HFFc6 (cell line): ENCODE measurements at regions not wholly inside any gene's neighbourhood (a gene's known extent, or its start where the extent isn't known, plus 50 kb on each side); places are given as distances from the start of the nearest gene placed in this dataset.
"Not testable (repeated sequence)": the region's sequence is repeated elsewhere in the genome, so short reads cannot be mapped to it uniquely, and the experiment has no call there.

ENCODE experiments used
- DNase-seq: peaks from one replicate; pipeline ENCODE4 v3.0.0-alpha.2; 2018
- H3K27ac Mint-ChIP-seq: 2 replicates; pipeline ENCODE4 v1.8.0; 2020; ENCODE audit warnings: mild to moderate bottlenecking, mixed read lengths
- H3K27me3 Mint-ChIP-seq: 2 replicates; pipeline ENCODE4 v1.8.0; 2021; ENCODE audit warnings: mild to moderate bottlenecking, moderate library complexity, mixed read lengths; ENCODE audit not compliant: insufficient read depth
- H3K36me3 Mint-ChIP-seq: 2 replicates; pipeline ENCODE4 v1.8.0; 2021; ENCODE audit warnings: low read depth, mixed read lengths
- H3K4me1 Mint-ChIP-seq: 2 replicates; pipeline ENCODE4 v1.8.0; 2020; ENCODE audit warnings: low read depth, mixed read lengths
- H3K4me3 Mint-ChIP-seq: 2 replicates; pipeline ENCODE4 v1.8.0; 2020; ENCODE audit warnings: mild to moderate bottlenecking, moderate library complexity, mixed read lengths
- H3K9me3 Mint-ChIP-seq: 2 replicates; pipeline ENCODE4 v1.8.0; 2020; ENCODE audit warnings: mild to moderate bottlenecking, mixed read lengths
- CTCF ChIP-seq: fragments of 200-600 bp; sonication (generic); IDR thresholded peaks from 2 replicates; pipeline ENCODE4 v1.5.0; 2021; ENCODE audit warnings: antibody characterized with exemption, mild to moderate bottlenecking

GRCh38 chr1:102470767-102471166, 474.0 kb upstream of the OLFM3 start:
- no peak for DNase-seq
- H3K4me1 Mint-ChIP-seq: no peaks in the 10 kb centered on the region; the same call in 1 of the 2 replicates
- H3K9me3 Mint-ChIP-seq: no peaks in the 10 kb centered on the region
- TF ChIP-seq CTCF: no peak
- no peaks in the 10 kb centered on the region for H3K36me3 Mint-ChIP-seq
- no peak overlapping the region for H3K27ac Mint-ChIP-seq
- H3K4me3 Mint-ChIP-seq: no peak overlapping the region
- no peaks in the 10 kb centered on the region for H3K27me3 Mint-ChIP-seq

GRCh38 chr1:102466487-102466886, 469.8 kb upstream of the OLFM3 start:
- Mint-ChIP-seq H3K4me3 (no peak overlapping the region), H3K4me1 (peaks cover 11% of the 10 kb centered on the region), H3K9me3 (no peaks in the 10 kb centered on the region), H3K27ac (no peak overlapping the region), H3K27me3 (no peaks in the 10 kb centered on the region), H3K36me3 (no peaks in the 10 kb centered on the region)
- no peak for DNase-seq
- TF ChIP-seq CTCF: no peak

- H3K27me3 Mint-ChIP-seq: no peaks in the 10 kb centered on the region; the same call in 1 of the 2 replicates
- H3K27ac Mint-ChIP-seq: no peak overlapping the region
- H3K36me3 Mint-ChIP-seq: no peaks in the 10 kb centered on the region
- no peaks in the 10 kb centered on the region for H3K9me3 Mint-ChIP-seq
- H3K4me3 Mint-ChIP-seq: no peak overlapping the region
- no peak for TF ChIP-seq CTCF
- peaks cover 38% of the 10 kb centered on the region for H3K4me1 Mint-ChIP-seq
- no peak for DNase-seq
Observed at GRCh38 chr1:102463328-102463727, 466.6 kb upstream of the OLFM3 start.

GRCh38 chr1:102442317-102442716, 445.6 kb upstream of the OLFM3 start:
- H3K4me3 Mint-ChIP-seq, H3K4me1 Mint-ChIP-seq, H3K27ac Mint-ChIP-seq, DNase-seq, H3K36me3 Mint-ChIP-seq, H3K9me3 Mint-ChIP-seq: not testable (repeated sequence)
- peaks cover 10% of the 10 kb centered on the region for H3K27me3 Mint-ChIP-seq

GRCh38 chr1:102435483-102435882, 438.8 kb upstream of the OLFM3 start:
- H3K36me3 Mint-ChIP-seq: no peaks in the 10 kb centered on the region
- TF ChIP-seq CTCF: no peak
- H3K27me3 Mint-ChIP-seq: no peaks in the 10 kb centered on the region
- H3K9me3 Mint-ChIP-seq: no peaks in the 10 kb centered on the region
- no peak for DNase-seq
- H3K27ac Mint-ChIP-seq: no peak overlapping the region
- no peaks in the 10 kb centered on the region for H3K4me1 Mint-ChIP-seq
- H3K4me3 Mint-ChIP-seq: no peak overlapping the region

- Mint-ChIP-seq H3K36me3 (no peaks in the 10 kb centered on the region), H3K4me1 (no peaks in the 10 kb centered on the region), H3K4me3 (no peak overlapping the region), H3K9me3 (no peaks in the 10 kb centered on the region), H3K27me3 (no peaks in the 10 kb centered on the region), H3K27ac (no peak overlapping the region)
- TF ChIP-seq CTCF: peak; percentile 79
- DNase-seq: peak; percentile 16
Observed at GRCh38 chr1:102434421-102434820, 437.7 kb upstream of the OLFM3 start.
